ENCODE measurements at regions not wholly inside any gene's neighbourhood (a gene's known extent, or its start where the extent isn't known, plus 50 kb on each side); places are given as distances from the start of the nearest gene placed in this dataset.
"Not testable (repeated sequence)": the region's sequence is repeated elsewhere in the genome, so short reads cannot be mapped to it uniquely, and the experiment has no call there.

GRCh38 chr15:93348711-93349545 lies 259.9 kb upstream of the RGMA start:
- intact Hi-C loops (cut with DNase I) = no loop called here
- H3K9me3 ChIP-seq = peaks cover 0 to 11% (median 0%) of the 10 kb centered on the region in 11 donors
- no peak for DNase-seq
- no peak for ATAC-seq
- no peak overlapping the region for H3K27ac ChIP-seq
- peaks cover 0 to 25% (median 9%) of the 10 kb centered on the region in 7 donors for H3K27me3 ChIP-seq
- no peak for TF ChIP-seq CTCF (IDR thresholded peaks at IDR 0.05)
- H3K4me3 ChIP-seq = no peak overlapping the region
- no peaks in the 10 kb centered on the region for H3K4me1 ChIP-seq
- no peaks in the 10 kb centered on the region for H3K36me3 ChIP-seq
- 76 to 87% methylated on average over 7 of the region's 7 CpGs for WGBS, 2 donors

DNA sequence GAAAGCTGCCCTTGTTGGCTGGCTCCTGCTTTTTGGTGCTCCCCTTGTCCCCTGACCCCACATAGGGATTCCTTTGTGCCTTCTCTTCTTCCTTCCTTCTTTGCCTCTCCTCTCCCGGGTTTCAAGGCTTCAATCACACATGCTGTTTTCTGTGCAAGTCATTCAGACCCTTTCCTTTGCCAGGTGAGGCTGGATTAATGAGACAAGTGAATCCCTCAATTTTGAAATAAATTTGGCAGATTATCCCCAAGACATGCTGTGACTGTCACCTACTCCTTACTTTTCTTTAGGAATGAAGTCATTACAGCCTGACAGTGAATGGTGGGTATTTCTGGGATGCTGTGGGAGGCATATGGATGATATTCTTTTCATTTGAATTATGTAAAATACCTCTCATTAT lies 259.0 kb upstream of the RGMA start:
- ATAC-seq (no peak), DNase-seq (no peak)
- WGBS, 2 donors = 52 to 70% methylated on average over 1 of the region's 1 CpG
- no peaks in the 10 kb centered on the region for H3K36me3 ChIP-seq
- intact Hi-C loops (cut with DNase I) = no loop called here
- peaks cover 0 to 11% (median 0%) of the 10 kb centered on the region in 11 donors for H3K9me3 ChIP-seq
- TF ChIP-seq CTCF (IDR thresholded peaks at IDR 0.05) = no peak
- H3K27ac ChIP-seq = no peak overlapping the region
- H3K4me3 ChIP-seq = no peak overlapping the region
- H3K4me1 ChIP-seq = no peaks in the 10 kb centered on the region
- H3K27me3 ChIP-seq = peaks cover 0 to 29% (median 9%) of the 10 kb centered on the region in 7 donors

DNA sequence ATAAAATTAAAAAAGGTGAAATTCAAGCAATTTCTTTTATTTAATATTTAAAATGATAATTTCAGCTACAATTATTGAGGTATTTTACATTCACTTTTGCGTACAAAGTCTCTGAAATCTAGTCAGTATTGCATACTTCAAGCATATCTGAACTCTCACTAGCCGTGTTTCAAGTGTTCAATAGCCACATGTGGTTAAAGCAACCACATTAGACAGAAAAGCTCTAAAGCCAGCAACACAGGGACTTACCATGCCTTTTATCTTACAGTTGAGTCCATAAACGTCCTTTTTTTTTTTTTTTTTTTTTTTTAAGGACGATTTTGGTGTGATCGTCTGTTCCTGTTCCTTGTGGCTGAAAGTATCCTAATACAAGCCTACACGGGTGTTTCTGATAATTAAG lies 257.0 kb upstream of the RGMA start:
- Histone ChIP-seq H3K4me3 (no peak overlapping the region), H3K9me3 (peaks cover 0 to 7% (median 0%) of the 10 kb centered on the region in 11 donors), H3K27me3 (peaks cover 0 to 32% (median 9%) of the 10 kb centered on the region in 7 donors), H3K27ac (no peak overlapping the region), H3K36me3 (no peaks in the 10 kb centered on the region), H3K4me1 (no peaks in the 10 kb centered on the region)
- DNase-seq (no peak), ATAC-seq (no peak)
- intact Hi-C loops (cut with DNase I) = no loop called here
- 72 to 74% methylated on average over 6 of the region's 6 CpGs for WGBS, 2 donors
- TF ChIP-seq CTCF (IDR thresholded peaks at IDR 0.05) = no peak

DNA sequence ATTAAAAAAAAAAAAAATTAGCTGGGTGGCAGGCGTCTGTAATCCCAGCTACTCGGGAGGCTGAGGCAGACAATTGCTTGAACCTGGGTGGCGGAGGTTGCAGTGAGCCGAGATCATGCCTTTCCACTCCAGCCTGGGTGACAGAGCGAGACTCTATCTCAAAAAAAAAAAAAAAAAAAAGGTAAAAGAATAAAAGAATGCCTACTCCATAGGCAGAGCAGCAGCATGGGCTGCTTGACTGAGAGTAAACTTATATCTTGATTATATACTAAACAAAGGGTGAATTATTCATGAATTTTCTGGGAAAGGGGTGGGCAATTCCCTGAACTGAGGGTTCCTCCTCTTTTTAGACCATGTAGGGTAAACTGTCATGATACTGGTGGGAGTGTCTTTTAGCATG lies 254.4 kb upstream of the RGMA start:
- H3K4me1 ChIP-seq; DNase-seq; intact Hi-C loops (cut with DNase I); H3K36me3 ChIP-seq; H3K4me3 ChIP-seq; ATAC-seq; H3K9me3 ChIP-seq; H3K27ac ChIP-seq: not testable (repeated sequence)
- 81 to 89% methylated on average over 5 of the region's 5 CpGs for WGBS, 2 donors
- peaks cover 0 to 25% (median 8%) of the 10 kb centered on the region in 7 donors for H3K27me3 ChIP-seq

- DNase-seq (no peak), ATAC-seq (no peak)
- Histone ChIP-seq H3K9me3 (no peaks in the 10 kb centered on the region), H3K27ac (no peak overlapping the region), H3K4me1 (no peaks in the 10 kb centered on the region), H3K27me3 (peaks cover 0 to 35% (median 2%) of the 10 kb centered on the region in 7 donors), H3K36me3 (no peaks in the 10 kb centered on the region), H3K4me3 (no peak overlapping the region)
- WGBS, 2 donors = 80 to 93% methylated on average over 4 of the region's 4 CpGs
- no peak for TF ChIP-seq CTCF (IDR thresholded peaks at IDR 0.05)
- intact Hi-C loops (cut with DNase I) = no loop called here
Measured at GRCh38 chr15:93341164-93341563, 252.2 kb upstream of the RGMA start.

Measured in heart right ventricle (tissue), 16 donors.